Nucleus accumbens (tissue), 56 donors: ENCODE measurements at regions not wholly inside any gene's neighbourhood (a gene's known extent, or its start where the extent isn't known, plus 50 kb on each side); places are given as distances from the start of the nearest gene placed in this dataset.
"Not testable (repeated sequence)": the region's sequence is repeated elsewhere in the genome, so short reads cannot be mapped to it uniquely, and the experiment has no call there.

Experiments used
- DNase-seq, 56 donors: peaks; one replicate each; lab custom pipeline; 2025; lab: John Stamatoyannopoulos, UW

GRCh38 chr15:62491642-62492041 lies 326.6 kb upstream of the C2CD4B start:
- DNase-seq = no peak

- no peak for DNase-seq
Observed at GRCh38 chr15:62492900-62493299, 327.8 kb upstream of the C2CD4B start.

DNA sequence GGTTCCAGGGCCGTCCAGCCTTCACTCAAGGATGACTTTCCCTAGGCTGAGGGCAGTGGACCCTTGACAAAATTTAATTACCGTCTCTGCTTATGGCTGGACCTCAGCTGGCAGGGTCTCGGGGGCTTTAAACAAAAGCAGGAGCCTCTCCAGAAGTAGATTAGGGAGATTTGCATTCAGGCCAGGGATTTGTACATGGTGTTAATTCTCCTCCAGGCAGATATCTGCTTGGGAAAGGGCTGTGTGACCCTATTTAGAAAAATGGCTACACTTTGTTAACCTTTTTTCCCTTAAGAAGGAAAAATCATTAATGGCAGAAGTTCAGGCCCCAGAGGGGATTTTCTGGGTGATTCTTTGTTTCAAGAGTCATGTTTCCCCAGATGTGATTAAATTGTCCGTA lies 329.1 kb upstream of the C2CD4B start:
- DNase-seq = no peak

GRCh38 chr15:62495670-62496614 lies 330.9 kb upstream of the C2CD4B start:
- DNase-seq = peak in 1 of 56 donors; percentile 30

DNA sequence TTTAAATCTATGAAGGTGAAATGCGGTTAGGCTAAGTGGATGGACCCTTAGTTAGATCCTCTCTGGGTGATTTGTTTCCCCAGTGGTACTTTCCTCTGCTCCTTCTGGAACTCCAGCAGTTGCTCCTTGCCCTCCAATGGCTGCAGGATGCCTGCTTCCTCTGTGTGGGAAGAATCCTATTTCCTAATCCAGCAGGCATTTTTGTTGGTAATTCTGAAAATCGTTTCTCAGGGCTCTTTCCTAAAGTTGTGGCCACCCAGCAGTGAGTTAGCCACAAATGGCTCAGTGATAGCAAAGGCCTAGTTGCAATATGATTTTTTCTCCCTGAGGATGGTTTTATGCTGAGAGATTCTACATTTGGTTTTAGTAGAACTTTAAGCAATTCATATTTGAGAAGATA lies 332.3 kb upstream of the C2CD4B start:
- DNase-seq = no peak

DNA sequence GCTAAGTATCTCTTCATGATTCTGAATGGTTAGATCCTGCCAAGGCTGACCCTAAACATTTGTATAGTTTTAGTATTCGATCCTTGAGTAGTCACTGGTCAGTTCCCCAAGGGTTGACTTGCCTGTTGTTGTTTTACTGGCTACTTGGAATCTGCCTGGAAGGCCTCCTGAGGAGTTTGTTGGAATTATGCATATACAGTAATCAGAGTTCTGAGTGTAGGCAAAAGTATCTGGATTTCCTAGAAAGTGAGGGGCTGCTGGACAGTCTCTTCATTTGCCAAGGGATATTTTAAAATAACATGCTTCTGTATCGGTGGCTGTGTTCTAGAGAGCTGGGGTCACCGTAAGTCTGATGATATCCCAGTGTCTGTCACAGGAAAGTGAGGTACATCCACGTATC lies 333.2 kb upstream of the C2CD4B start:
- DNase-seq = no peak

DNA sequence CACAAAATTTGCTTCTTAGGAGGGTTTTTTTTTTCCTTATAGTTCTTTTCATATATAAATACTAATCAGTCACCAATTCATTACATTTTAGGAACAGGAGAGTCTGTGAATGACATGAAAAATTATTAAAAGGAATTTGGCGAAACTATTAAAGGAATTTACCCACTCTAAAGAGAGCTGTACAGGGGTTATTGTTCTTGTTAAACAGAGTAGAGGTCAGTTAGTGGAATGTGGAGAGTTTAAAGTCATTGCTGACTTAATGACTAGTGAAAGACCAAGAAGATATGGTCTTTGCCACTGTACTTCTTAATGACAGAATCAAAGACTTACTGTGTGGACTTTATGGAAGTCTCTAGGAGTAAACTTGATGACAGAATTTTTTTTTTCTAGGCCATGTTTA lies 333.6 kb upstream of the C2CD4B start:
- no peak for DNase-seq

GRCh38 chr15:62500325-62500724 lies 335.2 kb upstream of the C2CD4B start:
- no peak for DNase-seq

DNA sequence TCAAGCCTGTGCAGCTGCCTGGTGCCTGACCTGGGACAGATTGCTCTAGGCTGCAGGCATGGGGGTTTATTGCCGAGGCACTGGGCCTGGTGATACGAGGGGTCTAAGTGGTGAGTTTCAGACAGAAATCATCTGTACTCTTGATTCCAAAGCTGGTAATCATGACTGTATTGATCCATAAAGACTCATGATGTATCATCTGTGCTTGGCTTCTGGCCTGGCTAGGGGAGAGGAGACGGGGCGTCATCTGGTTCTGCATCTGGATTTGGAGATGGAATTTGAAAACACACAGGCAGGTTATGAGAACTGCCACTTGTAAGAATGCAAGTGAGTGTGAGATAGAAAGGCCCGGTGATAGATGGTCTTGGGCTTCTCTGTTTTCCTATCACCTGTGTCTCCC lies 337.4 kb upstream of the C2CD4B start:
- no peak for DNase-seq

GRCh38 chr15:62503451-62503850 lies 338.4 kb upstream of the C2CD4B start:
- DNase-seq = peak in 15 of 56 donors; percentile 1 to 55 (median 20)

DNA sequence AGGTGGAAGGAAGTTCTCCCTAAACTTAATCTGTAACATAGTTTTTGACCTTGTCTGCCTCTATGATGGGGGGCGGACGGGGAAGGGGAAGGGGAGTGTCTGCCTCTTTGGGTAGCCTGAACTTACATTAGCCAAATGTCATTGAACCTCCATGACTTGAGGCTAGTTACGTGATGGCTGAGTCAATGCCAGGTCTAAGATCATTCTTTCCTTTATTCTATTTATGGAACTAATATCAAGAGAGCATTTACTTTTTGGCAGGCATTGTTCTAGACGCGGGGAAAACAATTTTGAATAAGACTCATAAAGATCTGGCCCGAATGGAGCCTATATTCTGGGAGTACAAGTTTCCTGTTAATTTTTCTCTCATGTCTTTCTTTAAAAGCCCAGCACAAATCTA lies 340.7 kb upstream of the C2CD4B start:
- DNase-seq = no peak

DNA sequence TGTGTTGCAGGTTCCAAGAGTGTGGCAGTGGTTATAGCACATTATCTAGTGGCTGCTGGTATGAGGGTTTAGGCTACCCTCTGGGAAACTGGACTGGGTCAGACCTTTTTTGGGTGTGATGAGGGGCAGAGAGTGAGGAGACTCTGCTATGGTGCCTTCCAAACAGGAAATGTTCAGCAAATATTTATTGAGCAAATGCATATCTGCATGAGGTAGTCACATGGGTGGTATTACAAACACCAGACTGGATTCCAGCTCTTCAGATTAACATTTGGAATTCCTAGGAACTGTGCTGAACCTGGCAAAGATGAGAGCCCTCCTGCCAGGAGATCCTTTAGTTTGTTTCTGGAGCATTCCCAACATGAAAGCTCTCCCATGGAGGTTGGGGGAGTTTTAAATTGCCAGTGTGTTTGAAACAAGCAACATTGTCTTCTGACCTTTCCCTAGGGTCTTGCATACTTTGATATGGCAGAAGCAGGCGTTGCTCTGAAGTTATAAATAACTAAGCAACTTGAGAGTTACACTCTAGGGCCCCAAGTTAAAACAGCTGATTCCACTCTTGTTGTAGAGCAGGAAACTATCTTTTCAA lies 341.2 kb upstream of the C2CD4B start:
- no peak for DNase-seq

DNA sequence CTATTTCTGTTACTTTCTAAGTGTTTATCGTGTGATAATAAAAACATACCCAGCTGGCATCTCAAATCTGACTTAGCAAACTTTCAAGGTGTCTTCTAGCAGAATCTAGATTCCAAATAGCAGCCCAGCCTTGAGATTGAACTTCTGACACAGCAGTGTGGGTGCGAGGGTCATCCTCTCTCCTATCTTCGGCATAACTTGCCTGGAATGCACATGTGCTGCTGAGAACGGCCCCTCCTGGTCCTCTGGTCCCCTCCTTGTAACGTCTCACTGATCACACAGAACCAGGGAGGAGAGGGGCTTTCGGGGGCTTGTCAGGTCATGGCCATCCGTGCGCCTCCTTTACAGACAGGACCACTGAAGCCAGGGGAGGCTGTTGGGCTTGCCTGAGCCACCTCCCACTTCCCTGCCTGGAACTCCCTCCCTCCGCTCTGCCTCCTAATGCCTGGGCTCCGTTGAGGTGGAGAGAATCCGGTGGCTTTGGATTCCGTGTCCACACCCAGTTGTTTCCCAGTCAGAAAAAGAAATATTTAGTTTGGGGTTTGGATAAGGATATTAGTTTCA lies 344.4 kb upstream of the C2CD4B start:
- DNase-seq = no peak

DNA sequence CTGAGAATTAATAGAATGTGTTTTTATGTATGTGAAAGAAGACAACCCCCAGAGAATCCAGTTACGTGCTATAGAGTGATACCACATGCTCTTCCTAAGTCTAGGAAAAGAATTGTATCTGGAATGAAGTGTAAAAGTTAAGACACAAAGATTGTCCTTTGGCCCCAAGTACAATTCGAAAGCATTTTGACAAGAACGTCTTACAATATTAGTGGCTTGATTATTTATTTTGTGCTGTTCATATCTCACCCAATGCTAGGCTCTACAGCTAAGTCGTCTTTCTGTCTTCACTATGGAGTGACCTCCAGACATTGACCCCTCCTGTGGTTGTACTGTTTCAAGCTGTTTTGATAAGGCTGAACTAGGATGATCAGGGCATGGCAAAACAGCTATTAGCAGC lies 345.7 kb upstream of the C2CD4B start:
- DNase-seq = no peak

DNA sequence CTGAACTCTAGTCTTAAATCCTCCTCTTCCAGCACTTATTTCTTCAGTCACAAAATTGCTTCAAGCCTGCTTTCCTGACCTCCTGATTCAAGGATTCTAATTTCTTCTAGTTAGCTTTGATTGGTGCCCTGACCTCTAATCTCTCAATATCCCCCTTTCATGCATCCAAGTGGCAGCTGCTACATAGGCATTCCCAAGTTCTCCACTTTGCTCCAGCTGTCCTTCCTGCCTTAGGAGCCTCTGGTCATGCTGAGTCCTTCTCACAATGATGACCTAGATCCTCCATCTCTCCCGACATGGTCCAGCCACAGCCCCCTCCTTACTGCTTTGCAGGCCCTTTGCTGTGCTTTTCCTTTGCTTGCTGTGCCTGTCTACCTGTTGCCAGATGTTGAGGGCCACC lies 347.8 kb upstream of the C2CD4B start:
- DNase-seq = no peak

DNA sequence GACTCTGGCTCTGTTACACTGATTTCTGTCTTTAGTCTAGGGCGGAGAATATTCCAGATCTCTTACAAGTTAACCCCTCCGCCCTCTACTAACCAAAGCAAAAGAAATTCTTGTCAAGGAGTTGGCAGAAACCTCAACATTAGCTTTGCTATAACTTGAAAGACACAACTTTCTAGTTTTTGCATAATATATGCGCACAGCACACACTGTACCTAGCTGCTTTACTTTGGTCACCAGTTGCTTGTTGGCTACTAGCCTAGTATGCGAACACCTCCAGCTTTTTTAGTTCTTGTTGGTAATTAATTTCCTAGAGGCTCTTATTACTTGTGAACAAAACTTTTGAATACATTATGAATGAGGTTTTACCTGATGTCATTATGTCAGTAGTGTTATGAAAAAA lies 348.8 kb upstream of the C2CD4B start:
- no peak for DNase-seq

DNA sequence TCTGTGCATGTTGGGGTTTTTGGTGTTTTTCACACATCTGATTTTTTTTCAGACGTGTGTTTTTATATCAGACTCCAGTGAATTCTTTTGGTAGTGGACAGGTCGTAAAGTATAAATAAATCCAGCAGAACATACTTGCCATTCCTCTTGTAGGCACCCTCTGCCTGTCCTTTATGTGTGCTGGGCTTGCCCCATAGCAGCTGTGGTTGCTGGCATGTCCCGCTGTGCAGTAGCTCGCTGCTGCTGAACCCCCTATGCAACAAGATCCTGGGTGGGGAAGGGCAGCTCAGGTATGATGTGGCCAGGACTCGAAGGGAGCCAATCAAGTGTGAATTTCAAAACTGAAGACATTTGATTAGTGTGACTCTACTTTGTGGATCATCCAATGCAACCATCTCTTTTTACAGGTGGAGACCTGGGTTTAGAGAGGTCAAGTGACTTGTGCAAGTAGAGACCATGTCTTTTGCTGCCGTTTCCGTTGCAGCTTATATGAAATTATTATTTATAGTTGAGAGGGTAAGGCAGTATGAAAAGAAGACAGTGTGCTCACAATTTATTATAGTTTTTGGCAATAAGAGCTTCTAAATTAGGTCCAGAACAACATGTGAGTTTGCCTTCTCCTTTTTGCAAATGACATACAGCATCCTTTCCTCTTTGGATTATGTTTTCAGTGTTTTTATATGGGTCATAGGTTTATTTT lies 350.8 kb upstream of the C2CD4B start:
- DNase-seq = no peak

- no peak for DNase-seq
Observed at GRCh38 chr15:62517541-62517940, 352.5 kb upstream of the C2CD4B start.

DNA sequence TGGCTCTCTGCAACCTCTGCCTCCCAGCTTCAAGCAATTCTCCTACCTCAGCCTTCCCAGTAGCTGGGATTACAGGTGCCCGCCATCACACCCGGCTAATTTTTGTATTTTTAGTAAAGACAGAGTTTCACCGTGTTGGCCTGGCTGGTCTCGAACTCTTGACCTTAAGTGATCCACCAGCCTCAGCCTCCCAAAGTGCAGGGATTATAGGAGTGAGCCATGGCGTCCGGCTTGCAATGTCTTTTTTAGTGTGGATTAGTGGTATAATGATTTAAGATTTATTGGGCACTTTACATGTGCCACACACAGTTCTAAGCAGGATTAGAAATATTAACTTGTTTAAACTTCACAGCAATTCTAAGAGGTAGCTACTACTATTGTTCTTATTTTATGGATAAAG lies 353.6 kb upstream of the C2CD4B start:
- DNase-seq = not testable (repeated sequence)

DNA sequence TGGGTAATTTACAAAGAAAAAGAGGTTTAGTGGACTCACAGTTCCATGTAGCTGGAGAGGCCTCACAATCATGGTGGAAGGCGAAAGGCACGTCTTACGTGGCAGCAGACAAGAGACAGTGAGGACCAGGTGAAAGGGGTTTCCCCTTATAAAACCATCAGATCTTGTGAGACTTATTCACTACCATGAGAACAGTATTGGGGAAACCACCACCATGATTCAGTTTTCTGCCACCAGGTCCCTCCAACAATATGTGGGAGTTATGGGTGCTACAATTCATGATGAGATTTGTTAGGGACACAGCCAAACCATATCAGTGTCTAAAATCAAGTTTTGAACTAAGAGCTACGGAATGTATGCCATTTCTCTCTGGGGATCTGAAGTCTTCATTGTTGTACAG lies 354.8 kb upstream of the C2CD4B start:
- no peak for DNase-seq

DNA sequence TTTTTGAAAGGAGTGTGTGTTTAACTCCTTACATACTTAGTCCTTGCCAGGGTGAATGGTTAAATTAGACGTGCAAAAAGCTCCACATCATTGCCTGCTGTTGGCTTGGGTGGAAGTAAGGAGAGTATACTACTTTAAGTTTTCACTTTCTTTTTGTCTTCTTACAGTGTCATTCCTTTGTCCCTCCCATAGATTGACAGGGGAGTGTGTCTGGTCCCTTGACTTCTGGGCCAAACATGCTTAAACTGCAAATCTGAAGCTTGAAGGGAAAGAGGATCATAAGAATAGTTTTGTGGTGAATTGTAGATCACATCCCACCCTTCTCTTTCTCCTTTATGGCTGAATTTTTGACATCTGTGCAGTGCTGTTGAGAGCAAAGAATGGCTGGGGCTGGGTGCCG lies 355.8 kb upstream of the C2CD4B start:
- DNase-seq = no peak
